ENCODE measurements at regions not wholly inside any gene's neighbourhood (a gene's known extent, or its start where the extent isn't known, plus 50 kb on each side); places are given as distances from the start of the nearest gene placed in this dataset.
"Not testable (repeated sequence)": the region's sequence is repeated elsewhere in the genome, so short reads cannot be mapped to it uniquely, and the experiment has no call there.

DNA sequence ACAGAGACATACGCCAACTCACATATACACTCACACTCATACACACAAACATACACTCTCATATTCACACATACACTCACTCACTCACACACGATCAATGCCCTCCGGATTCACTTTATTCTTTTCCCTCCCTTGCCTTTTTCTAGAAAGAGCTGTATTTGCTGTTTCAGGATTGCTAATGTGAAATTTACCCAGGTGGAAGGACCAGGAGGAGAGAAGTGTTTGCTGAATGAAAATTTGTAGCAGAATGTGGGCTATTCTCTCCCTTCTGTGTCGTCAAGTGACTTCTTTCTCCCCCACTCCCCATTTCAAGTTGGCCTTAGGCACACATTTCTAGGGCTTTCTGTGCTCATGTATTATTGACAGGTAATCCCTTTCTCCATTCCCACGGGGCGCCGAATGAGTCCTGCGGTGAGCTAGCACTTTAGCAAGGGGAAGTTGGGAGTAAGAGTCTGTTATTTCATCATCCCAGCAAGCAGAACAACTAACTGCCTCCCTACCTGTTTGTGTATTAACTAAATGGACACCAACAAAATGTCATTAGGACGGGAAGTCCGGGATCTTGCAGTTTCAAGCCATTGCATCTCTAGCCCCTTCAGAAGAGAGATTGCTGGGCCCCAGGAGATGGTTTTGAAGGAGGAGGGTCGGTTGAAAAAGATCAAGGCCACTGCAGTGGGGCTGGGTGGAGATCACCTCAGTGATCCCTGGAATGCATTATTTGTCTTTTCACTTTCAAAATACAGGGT, 97.1 kb upstream of the TAF11L2 start:
- no peak for DNase-seq (ENCODE audit: low spot score)

DNA sequence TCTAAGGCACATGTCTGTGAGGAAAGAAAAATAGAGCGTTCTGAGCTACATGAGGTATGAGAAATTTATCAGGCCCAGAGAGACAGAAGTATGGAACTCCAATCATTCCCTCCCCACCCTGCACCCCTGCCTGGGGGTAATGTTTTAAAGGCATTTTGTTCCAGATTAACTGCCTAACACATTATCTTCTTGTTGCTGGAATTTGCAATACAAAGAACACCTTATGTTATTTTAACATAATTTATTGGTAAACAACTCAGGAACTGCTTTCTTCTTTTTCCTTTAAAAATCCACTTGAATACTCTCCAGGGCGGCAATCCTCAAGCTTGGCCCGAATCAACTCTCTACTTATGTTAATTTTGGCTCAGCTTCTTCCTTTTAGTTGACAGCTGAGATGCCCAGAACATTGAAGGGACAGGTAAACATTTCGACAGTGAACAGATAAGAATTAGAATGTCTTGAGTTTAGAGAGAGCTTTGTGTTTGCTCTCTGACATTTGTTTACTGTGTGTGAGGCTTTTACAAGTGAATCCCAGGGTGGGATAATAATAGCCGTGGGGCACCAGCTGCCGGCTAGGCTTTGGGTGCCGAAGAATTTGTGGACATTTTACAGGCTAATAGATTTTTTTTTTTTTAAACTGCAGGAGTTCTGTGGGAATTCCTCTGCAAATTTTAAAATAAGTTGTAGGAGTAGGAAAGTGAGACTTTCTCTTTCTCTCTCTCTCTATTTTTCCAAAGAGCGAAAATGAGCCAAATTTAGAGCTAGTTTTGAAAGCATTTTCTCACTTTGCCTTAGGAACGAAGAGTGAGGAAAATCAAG, 96.4 kb upstream of the TAF11L2 start:
- DNase-seq (ENCODE audit: low spot score), result no peak

DNA sequence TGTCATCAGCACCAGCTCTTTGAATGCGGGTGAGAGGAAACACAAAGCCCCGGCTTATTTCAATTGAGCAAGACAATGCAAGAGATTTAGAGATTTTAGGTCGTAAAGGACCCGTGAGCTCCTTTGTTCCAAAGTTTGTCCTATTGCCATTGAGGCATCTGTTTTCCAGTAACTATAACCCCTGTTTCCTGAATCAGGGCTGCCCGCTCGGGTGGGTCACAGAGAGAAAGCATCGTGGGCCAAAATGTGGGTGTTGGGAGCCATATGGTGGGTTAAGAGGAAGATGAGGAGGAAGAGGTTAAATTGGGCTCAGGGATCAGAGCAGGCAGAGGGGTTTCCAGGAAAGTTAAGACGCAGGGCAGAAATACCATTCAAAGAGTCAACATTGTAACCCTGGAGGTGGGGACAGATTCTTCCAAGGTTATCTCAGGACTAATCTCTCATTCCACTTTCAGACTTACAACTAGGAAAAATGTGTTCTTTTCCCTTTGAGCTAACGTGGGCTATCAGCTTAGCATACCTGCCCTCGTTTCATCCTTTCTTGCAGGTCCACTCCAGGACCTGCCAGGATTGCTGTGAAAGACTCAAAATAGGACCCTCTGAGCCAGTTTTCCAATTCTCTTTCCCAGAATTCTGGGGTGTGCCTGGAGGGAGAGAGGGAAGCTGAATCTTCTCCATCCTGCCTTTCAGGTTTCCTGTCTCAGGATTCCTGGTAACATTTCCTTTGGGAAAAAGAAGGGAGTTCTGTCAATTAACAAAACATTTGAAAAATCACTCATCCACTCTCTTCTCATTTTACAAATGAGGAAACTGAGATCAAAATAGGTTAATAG, 95.5 kb upstream of the TAF11L2 start:
- no peak for DNase-seq (ENCODE audit: low spot score)

DNA sequence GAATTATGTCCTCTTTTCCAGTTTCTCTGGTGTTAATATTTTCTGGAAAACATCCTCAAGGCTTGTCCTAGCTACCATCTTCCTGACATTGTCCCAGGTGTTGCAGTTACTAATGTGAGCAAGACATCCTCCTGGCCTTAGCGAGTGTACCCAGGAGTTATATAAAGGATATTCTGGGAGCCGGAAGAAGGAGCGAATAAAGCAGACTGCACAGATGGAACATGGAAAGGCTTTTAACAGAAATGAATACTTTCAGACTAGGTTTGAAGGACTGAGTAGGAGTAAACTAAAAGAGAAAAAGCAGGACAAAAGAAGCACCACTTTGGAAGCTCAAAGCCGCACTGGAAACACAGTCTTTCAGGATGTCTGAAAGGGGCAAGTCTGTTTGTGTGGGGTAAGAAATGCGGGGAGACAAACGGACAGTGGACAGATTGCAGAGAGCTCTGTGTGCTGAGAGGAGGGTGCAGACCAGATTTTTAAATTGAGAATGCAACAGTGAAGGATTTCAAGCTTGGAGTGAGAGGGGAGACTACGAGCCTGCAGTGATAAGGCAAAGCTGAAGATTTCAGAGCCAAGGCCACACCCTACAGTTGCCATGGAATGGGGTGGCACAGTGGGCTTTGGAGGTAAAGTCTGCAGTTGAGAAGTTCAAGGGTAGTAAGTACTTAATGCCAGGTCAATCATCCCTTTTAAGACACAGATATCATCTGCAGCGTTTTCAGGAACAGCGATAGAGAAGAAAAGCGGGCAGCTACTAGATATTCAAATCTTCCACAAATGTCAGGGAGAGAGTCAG, 94.1 kb upstream of the TAF11L2 start:
- no peak for DNase-seq (ENCODE audit: low spot score)

DNA sequence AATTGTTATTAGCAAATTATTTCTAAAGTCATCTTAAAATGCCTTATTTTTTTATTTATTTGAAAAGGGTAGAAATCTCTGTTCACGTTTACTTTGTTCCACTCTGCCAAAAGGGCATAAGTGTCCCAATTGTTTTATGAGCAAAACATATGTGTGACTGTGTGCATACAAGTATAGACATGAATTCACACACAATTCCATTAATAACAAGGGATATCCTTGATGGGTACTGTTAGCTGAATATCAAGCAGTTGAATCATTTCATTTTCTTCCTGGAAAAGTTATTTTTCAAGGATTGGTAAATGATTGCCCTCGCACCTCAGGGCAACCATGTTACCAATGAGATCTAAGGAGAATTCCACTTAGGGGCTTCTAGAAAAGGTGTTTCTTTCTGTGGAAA, 92.1 kb upstream of the TAF11L2 start:
- DNase-seq (ENCODE audit: low spot score), result no peak

DNA sequence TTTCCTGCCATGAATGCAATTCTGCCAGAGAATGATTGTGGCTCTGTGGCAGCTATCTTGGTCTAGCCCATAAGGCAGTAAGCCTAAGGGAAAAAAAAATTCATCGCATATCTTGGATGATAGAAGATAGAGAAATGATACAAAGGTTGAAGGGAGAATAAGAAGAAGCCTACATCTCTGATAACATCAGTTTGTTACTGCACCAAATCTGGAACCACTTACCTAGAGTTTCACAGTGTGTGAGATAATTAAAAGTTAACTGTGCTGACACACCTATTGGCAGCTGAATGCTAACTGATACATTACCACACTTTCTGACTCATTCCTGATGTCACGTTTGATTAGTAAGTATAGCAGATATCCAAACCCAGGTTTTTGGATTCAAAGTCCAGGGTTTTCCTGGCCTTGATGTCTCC, 91.6 kb upstream of the TAF11L2 start:
- no peak for DNase-seq (ENCODE audit: low spot score)

DNA sequence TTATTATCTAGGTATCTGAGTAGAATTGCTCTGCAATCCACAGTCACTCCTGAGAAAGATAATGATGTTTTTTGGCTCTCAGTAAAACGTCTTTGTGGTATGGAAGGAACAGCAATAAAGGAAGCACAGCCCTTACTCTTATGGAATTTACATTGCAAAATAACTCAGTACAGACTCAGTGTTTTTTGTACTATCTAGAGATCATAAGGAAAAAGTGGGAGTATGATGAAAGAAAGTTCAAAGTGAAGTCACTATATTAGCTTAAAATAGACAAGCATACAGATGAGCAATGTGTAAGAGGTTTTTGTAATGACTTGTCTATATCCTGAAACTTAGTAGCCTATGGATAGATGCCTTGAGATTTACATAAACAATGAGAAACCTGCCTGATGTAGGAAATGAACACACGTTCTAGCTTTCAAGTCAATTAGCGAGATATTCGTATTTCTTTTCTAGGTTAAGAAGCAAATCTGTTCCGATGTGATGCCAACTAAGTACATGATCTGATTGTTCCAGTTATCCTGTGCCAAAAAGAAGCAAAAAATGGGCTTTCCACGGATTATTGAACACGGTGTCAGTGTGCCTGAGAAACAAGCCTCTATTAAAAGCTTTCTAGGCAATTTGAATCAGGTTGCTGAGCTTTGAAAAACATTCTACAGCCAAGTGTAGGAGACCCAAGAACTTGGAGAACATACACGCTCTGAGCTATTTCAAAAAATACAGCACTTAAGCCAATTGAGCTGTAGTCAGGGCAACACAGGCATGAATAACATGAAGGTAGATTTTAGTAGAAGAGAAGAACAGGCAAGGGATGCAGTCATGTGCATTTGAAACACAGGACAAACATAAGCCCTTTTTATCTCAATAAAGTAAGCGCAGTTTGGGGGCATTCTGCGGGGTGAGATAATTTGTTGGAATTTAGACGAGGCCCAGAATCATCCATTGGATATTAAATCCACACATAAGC, 86.3 kb upstream of the TAF11L2 start:
- DNase-seq (ENCODE audit: low spot score), result no peak

DNA sequence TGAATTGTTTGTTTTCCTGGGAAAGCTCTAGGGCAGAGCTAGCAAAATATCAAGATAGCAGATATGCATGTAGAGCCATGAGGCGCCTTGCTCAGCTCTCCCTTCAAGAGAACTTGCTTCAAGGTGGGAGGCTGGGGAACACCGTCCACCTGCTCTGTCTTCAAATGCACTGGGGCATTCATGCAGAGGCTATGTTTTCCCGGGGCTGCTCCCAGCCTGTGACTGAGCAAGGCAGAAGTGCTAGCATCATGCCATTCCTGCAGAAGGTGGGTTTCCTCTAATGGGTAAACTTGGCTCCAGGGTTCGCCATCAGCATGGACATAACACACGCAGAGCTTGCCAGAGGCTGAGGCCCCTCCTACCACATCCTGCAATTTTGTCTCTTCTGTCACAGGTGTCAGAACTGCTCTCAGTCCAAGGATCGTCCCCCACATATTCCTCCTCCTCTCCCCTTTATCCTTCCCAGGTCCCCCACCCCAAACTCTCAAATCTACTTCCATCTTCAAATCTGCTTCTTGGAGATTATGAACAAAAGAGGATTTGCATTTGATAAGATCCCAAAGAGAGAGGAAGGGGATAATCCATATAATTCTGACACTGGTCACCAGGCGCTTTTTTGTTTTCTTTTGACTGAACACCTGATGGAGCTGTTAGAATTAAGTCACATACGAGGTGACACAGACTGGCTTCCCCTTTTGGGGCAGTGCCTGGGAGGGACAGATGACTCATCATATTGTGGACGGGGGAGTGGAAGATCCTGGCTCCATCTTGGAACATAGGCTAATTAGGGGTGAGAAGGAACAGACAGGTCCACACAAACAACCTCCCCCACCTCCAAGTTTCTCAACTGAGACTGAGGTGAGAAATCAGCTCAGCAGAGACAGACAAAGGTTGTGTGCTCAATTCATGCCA, 85.0 kb upstream of the TAF11L2 start:
- DNase-seq (ENCODE audit: low spot score), result no peak

DNA sequence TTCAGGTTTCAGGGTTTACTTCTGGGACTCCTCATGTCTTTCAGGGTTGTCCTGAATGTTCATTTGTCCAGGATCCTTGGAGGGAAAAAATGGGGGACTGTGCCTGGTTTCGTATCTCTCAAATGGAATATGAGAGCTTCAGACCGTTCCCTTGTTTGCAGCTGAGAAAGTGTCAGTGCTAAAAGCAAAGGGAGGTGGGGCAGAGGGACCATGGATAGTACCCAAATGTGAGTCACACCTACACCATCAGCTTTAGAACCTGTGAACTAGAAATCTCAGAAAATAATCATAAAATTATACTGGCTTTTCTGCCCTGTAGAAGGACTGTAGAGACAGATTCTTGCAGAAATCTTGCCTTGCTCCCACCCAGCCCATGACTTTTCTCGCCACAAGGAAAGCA, 84.3 kb upstream of the TAF11L2 start:
- no peak for DNase-seq (ENCODE audit: low spot score)

DNA sequence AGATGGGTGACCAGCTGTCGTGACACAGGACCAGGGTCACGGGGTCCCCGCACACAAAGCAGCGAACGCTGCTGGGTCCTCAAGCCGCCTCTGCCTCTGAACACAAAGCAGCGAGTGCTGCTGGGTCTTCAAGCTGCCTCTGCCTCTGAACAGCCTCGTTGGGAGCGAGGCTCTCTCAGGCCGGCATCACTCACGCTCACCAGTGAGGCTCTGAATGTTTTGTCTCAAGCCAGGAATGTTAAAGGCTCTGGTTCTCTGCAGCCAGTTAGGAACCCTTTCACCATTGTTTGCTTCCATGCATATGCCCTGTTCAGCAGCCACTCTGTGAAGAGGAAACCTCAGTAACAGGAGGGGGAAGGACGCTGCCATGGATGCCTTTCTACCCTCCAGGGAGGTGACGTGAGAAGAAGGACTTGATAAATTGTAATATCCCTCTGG, 82.7 kb upstream of the TAF11L2 start:
- no peak for DNase-seq (ENCODE audit: low spot score)

DNA sequence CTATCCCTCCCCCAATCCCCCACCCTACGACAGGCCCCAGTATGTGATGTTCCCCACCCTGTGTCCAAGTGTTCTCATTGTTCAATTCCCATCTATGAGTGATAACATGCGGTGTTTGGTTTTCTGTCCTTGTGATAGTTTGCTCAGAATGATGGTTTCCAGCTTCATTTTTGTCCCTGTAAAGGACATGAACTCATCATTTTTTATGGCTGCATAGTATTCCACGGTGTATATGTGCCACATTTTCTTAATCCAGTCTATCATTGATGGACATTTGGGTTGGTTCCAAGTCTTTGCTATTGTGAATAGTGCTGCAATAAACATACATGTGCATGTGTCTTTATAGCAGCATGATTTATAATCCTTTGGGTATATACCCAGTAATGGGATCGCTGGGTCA, 81.7 kb upstream of the TAF11L2 start:
- DNase-seq (ENCODE audit: low spot score), result not testable (repeated sequence)

DNA sequence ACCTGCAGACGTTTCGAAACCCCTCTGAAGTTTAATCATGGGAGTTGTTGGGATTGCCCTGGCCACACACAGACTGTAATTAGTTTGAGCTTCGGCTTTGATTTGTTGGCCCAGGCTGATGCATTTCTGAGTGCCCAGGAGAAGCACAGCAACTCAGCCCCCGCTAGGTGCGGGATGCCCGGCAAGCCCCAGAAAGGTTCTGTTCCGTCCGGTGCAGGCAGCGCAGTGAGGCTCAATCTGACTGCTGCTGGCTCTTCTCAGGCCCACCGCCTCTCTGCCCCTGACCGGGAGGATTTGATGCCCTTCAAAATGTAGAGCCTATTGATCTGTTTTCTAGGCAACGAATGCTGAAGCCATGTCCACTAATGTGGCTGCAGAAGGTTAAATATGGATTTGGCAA, 73.4 kb upstream of the TAF11L2 start:
- DNase-seq (ENCODE audit: low spot score), result no peak

DNA sequence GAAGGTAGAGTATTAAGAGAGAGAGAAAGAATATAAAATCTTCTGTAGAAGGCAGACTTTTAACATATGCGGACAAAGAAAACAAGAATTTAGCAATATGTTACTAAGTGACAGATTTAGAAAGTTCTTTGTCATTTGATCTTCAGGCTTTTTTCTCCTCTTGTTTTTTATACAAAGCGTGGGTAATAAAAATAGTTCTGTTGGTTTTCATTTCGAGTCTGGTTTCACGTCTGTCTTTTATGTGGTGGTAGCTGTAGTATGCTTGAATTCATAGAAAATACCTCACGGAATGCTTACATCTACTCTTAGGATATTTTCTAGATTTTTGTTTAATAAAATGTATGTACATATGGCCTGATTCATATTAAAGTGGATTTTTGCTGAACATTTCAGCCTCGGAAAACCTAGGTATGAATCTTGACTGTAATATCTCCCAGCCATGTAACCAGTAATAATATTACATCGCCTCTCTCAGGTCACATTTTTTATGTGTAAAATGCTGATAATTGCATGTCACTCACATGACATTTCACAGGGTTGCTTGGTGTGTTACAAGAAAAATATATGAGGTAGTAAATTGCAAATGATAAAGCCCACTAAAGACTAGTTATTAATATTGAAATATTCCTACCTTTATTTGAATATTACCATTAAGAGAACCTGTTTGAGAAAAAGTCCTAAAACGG, 72.5 kb upstream of the TAF11L2 start:
- no peak for DNase-seq (ENCODE audit: low spot score)

DNA sequence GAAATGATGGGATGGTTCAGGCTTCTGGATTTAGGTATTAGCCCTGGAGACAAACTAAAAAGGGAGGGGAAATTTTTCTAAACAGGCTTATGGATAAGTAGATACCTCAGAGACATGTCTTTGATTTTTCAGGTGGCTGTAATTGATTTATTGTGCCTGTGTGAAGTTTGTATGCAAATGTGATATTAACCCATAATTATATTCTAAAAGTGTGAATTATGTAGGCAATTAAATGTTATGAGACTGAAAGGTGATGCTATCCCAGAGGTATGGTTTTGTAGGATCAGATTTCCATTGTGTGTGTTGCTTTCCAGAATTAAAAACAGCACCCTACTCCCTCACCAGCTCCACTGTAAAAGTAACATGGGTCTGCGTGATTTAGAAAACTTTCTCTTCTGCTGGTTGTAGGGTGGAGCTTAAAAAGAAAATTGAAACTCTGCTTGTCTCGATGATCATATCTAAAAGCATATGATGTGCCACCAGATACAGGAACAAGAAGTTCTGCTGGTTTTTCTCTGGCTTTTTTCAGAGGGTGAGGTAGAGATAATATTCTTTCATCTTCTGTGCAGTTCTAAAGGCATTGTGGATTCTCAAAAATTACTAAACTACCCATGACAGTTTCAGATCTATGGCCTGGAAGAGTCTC, 71.8 kb upstream of the TAF11L2 start:
- DNase-seq (ENCODE audit: low spot score), result no peak

DNA sequence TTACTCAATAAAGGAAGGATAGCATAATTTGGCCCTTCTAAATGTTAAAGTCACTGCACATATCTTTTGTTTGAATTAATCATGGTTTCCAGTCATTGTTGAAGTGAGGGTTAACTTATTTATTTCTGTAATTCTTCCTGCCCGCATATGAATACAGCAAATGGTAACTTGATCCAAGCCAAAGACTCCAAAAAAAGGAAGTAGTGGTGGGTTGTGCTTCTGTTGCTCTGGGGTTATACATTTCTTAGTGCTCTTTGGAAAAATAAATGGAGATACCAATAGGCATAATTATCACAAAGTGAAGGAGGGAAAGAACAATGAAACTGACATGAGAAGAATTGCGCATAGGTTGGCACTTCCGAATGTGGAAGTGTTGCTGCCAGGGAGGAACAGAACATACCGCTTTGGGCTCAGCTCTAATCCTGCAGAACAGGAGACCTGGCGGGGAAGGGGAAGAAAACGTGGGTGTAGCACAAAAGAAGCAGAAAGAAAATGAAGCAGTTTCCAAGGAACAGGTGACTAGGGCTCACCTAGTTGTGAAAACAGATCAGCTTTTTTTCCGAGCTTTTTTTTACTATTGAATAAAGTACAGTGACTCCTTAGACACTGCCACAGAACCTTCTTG, 69.7 kb upstream of the TAF11L2 start:
- DNase-seq (ENCODE audit: low spot score), result no peak

DNA sequence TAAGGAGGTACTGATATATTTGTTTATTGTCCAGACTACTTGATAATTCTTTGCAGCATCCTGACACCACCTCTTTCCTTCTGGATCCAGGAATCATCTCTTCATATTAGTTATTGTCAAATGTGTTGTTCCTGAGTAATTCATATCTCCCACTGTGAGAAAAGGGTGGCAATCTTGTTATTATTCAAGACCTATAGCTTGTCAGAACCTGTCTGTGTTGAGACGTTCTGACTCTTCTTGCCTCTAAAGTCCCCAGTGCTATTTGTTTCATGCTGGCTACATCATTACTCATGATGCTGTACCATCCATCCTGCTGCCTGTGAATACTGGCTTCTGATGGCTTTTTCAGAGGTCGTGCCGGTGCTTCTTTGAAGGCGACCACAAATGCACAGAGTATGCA, 68.7 kb upstream of the TAF11L2 start:
- no peak for DNase-seq (ENCODE audit: low spot score)

DNA sequence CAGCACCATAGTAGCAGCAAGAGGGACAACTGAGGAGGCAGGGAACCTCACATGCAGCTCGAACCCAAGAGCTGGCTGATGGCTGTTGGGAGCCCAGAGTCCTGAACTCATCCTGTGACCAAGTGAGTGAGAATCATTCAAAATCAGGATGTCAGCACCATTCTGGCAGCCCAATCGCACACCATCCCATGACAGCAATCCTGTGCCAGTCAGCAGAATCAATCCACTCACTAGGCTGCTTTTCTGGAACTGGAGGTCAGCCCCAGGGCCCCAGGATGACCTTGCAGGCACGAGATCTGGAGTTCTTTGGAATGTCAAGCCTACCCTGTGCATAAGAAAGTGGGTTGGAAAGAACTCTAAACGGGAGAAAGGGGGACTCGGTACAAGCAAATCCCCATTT, 67.8 kb upstream of the TAF11L2 start:
- no peak for DNase-seq (ENCODE audit: low spot score)

All from AG08396 (cell line).